ENCODE measurements at regions not wholly inside any gene's neighbourhood (a gene's known extent, or its start where the extent isn't known, plus 50 kb on each side); places are given as distances from the start of the nearest gene placed in this dataset.

GRCh38 chr6:20001286-20001685 lies 164.1 kb downstream of the ID4 start:
- TF ChIP-seq CTCF (IDR thresholded peaks at IDR 0.05) = no peak
- TF ChIP-seq POLR2AphosphoS5 (IDR thresholded peaks at IDR 0.05) = no peak
